ENCODE measurements at regions not wholly inside any gene's neighbourhood (a gene's known extent, or its start where the extent isn't known, plus 50 kb on each side); places are given as distances from the start of the nearest gene placed in this dataset.

DNA sequence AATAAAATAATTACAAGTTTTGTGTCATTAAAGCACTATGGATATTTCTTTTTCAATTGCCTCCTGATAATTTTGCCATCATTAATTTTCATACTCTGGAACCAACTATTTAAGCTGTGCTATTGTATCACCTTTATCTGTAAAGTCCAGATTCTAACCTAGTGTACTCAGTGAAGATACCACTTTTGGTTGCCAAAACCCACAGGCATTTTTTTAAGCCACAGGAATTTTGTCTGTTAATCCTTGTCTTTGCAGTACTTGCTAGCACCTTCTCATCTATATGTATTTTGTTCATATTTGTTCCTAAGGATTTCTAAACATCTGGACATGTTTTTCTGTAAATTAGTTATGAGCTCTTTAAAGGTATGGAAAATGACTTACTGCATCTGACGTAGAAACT lies 481.4 kb upstream of the DAB2 start:
- no peak overlapping the region for H3K4me3 ChIP-seq (replicated peaks in 1 of 2; ENCODE audit: low read depth in 2 of 2, low read length in 2 of 2)
- TF ChIP-seq, protein P1, sequence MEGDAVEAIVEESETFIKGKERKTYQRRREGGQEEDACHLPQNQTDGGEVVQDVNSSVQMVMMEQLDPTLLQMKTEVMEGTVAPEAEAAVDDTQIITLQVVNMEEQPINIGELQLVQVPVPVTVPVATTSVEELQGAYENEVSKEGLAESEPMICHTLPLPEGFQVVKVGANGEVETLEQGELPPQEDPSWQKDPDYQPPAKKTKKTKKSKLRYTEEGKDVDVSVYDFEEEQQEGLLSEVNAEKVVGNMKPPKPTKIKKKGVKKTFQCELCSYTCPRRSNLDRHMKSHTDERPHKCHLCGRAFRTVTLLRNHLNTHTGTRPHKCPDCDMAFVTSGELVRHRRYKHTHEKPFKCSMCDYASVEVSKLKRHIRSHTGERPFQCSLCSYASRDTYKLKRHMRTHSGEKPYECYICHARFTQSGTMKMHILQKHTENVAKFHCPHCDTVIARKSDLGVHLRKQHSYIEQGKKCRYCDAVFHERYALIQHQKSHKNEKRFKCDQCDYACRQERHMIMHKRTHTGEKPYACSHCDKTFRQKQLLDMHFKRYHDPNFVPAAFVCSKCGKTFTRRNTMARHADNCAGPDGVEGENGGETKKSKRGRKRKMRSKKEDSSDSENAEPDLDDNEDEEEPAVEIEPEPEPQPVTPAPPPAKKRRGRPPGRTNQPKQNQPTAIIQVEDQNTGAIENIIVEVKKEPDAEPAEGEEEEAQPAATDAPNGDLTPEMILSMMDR (IDR thresholded peaks at IDR 0.05; ENCODE audit: low read depth, low read length): no peak
- peak; percentile 38 to 62 for DNase-seq (ENCODE audit: low read depth in 2 of 2)

DNA sequence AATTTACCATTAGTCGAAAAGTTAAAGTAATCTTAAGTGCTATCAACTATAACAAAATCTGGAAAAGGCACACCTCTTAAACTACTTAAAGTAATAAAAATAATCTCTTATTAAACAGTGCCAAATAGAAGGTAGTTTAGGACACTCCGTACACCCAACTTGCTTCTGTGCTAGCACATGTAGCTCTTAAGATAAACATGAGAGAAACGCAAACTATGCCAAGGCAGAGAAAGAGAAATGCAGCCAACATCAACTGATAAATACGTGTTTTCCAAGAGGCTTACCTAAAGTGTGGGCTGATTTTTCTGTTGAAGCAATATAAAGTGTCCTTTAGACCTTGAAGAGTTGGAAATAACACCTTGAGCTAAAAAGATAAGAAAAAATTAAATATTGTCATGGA lies 480.6 kb upstream of the DAB2 start:
- DNase-seq (ENCODE audit: low read depth in 2 of 2): peak; percentile 20 to 25
- TF ChIP-seq, protein P1 (IDR thresholded peaks at IDR 0.05; ENCODE audit: low read depth, low read length): no peak
- H3K4me3 ChIP-seq (replicated peaks in 1 of 2; ENCODE audit: low read depth in 2 of 2, low read length in 2 of 2): no peak overlapping the region

DNA sequence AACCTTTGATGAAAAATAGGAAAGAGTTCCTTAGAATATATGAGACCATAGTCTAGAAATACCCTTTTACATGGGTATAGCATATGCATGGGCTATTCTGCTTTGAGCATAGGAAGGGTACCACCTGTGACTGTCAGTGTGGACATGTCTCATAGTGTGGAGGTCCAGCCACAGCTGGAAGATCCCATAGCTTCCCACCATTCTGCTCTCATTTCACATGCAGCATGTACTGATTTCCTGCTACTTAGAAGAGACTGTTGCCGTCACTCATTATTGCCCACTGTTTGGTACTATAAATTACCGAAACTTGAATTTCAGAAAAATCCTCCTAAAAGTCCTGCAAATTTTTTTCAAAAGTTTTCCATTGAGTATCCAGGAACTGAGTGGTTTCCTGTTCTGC lies 477.8 kb upstream of the DAB2 start:
- no peak for DNase-seq (ENCODE audit: low read depth in 2 of 2)
- TF ChIP-seq, protein P1 (IDR thresholded peaks at IDR 0.05; ENCODE audit: low read depth, low read length): no peak
- no peak overlapping the region for H3K4me3 ChIP-seq (replicated peaks in 1 of 2; ENCODE audit: low read depth in 2 of 2, low read length in 2 of 2)

DNA sequence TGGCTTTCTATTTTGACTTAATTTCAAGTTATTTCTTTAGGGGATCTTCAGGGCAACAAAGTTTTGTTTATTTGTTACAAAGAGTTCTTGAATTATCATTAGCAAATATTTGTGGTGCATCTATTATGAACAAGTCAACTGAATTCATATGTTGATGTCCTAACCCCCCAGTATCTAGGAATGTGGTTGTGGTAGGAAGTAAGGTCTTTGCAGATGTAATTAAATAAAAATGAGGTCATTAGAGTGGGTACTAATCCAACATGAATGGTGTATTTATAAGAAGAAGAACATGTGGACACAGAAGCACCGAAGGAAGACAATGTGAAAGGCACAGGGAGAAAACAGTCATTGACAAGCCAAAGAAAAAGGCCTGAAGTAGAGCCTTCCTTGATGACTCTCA lies 474.0 kb upstream of the DAB2 start:
- DNase-seq (ENCODE audit: low read depth in 2 of 2): no peak
- TF ChIP-seq, protein P1 (IDR thresholded peaks at IDR 0.05; ENCODE audit: low read depth, low read length): no peak
- H3K4me3 ChIP-seq (replicated peaks in 1 of 2; ENCODE audit: low read depth in 2 of 2, low read length in 2 of 2): no peak overlapping the region

DNA sequence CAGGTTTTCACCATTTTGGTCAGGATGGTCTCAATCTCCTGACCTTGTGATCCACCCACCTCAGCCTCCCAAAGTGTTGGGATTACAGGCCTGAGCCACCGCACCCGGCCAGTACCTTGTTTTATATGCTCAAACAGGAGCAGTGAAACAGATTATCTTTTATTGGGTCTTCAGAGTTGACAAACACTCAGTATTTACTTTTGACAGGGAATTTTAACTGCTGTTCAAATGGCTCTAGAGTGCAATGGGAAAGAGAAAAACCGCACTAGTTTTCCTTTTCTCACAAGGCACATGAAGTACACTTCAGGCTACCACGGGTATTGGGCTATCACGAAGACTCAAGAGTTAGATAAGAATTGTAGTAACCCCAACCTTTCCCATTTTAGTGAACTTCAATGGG lies 471.9 kb upstream of the DAB2 start:
- no peak for DNase-seq (ENCODE audit: low read depth in 2 of 2)
- TF ChIP-seq, protein P1 (IDR thresholded peaks at IDR 0.05; ENCODE audit: low read depth, low read length): no peak
- no peak overlapping the region for H3K4me3 ChIP-seq (replicated peaks in 1 of 2; ENCODE audit: low read depth in 2 of 2, low read length in 2 of 2)

DNA sequence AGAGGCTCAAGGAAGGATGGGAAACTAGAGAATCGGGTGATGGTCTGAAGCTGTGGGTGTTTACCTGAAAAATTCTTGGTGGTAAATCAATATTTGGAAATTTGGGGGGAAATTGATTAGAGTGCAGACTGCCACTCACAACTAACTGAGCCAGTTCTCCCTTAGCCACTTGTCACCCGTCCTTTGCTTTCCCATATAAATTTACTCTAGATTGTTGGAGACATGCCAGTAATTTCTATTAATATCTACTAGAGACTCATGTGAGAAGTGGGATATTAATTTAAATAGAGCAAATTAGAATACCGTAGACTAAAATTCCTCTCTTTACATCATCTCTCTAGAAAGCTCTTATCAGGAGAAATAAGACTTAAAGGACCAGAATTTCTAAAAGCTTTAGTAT lies 471.3 kb upstream of the DAB2 start:
- TF ChIP-seq, protein P1 (IDR thresholded peaks at IDR 0.05; ENCODE audit: low read depth, low read length): no peak
- DNase-seq (ENCODE audit: low read depth in 2 of 2): no peak

DNA sequence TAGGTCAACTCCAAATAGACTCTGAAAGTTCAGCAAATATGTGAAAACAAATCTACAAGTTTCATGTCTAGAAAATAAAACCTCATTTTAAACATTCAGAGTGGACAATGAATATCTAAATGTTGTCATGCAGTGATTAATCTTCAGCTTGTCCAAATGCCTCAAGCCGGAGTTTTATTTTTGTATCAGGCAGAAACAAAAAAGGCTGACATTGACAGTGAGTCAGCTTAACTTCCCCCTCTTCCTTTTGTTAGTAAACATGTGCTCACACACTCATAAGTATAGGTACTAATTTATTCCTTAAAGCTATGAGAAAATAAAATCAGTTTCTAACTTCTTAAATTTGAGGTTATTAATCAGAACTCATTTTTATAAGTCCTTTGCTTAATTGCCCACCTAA lies 467.9 kb upstream of the DAB2 start:
- peak; percentile 15 to 81 for DNase-seq (ENCODE audit: low read depth in 2 of 2)
- TF ChIP-seq, protein P1 (IDR thresholded peaks at IDR 0.05; ENCODE audit: low read depth, low read length): no peak
- H3K4me3 ChIP-seq (replicated peaks in 1 of 2; ENCODE audit: low read depth in 2 of 2, low read length in 2 of 2): no peak overlapping the region

More for the DNA sequence above, 471.3 kb upstream of the DAB2 start:
- no peak overlapping the region for H3K4me3 ChIP-seq (replicated peaks in 1 of 2; ENCODE audit: low read depth in 2 of 2, low read length in 2 of 2)
